Endothelial cell of umbilical vein (primary cell): ENCODE measurements at regions not wholly inside any gene's neighbourhood (a gene's known extent, or its start where the extent isn't known, plus 50 kb on each side); places are given as distances from the start of the nearest gene placed in this dataset.

ENCODE experiments used
- BruUV-seq: library from RNA; stranded (reverse); fragments of 400-500 nt; replicated peaks from 2 replicates; lab custom pipeline; 2021; lab: Mats Ljungman, UMichigan
- CTCF ChIA-PET: fragments of 300-600, 350-600 bp; sonication (Branson Sonifier 250); formaldehyde crosslinking; loops from one replicate; lab custom pipeline; 2021; ENCODE audit warnings: antibody characterized with exemption, inconsistent platforms; lab: Charles Lee
- POLR2A ChIA-PET: fragments of 300-600, 350-600 bp; sonication (Branson Sonifier 250); formaldehyde crosslinking; loops from one replicate; lab custom pipeline; 2021; ENCODE audit warnings: antibody characterized with exemption, inconsistent platforms; lab: Charles Lee
- DNase-seq: peaks from one replicate; pipeline ENCODE4 v3.0.0-alpha.2; 2011; ENCODE audit warnings: low read depth, low spot score
- FAIRE-seq: peaks from 2 replicates; lab custom pipeline; 2011; peaks lifted over from hg19 to GRCh38; lab: Jason Lieb, UNC
- H2AFZ ChIP-seq: 2 replicates; pipeline ENCODE4 v1.6.0; 2012; ENCODE audit warnings: low read depth, low read length, control low read depth, inconsistent platforms
- H3K27ac ChIP-seq: 2 replicates; pipeline ENCODE4 v1.5.1; 2011; ENCODE audit warnings: low read depth, mild to moderate bottlenecking, control low read depth, low read length, moderate library complexity; ENCODE audit not compliant: insufficient read depth
- H3K27me3 ChIP-seq, 2 experiments: 2 replicates each; pipeline versions ENCODE4 v1.6.0 to v1.6.1; 2011; ENCODE audit warnings: low read length in 2 of 2, mixed read lengths in 1 of 2; ENCODE audit not compliant: control insufficient read depth in 2 of 2, insufficient read depth in 2 of 2
- H3K36me3 ChIP-seq, 2 experiments: 2 replicates in 1 of 2; 3 replicates in 1 of 2; pipeline ENCODE4 v1.5.1; 2011; ENCODE audit warnings: low read length in 2 of 2, mild to moderate bottlenecking in 1 of 2, moderate library complexity in 1 of 2; ENCODE audit not compliant: control insufficient read depth in 2 of 2, insufficient read depth in 2 of 2; ENCODE audit errors: extremely low read depth in 1 of 2
- H3K4me1 ChIP-seq: 3 replicates; pipeline ENCODE4 v1.5.1; 2011; ENCODE audit warnings: mild to moderate bottlenecking, low read length; ENCODE audit not compliant: control insufficient read depth, insufficient read depth; ENCODE audit errors: extremely low read depth
- H3K4me2 ChIP-seq: 2 replicates; pipeline ENCODE4 v1.6.1; 2011; ENCODE audit warnings: low read length, control low read depth, mixed read lengths; ENCODE audit not compliant: insufficient read depth
- H3K4me3 ChIP-seq, 3 experiments: fragments of 200-600 bp in 1 of 3; sonication (generic), shearing (Covaris generic) in 1 of 3; replicated peaks in 1 of 3; 2 replicates each; pipeline ENCODE4 v1.5.1; 2011 to 2016; ENCODE audit warnings: control low read depth in 3 of 3, low read length in 3 of 3, mild to moderate bottlenecking in 2 of 3, inconsistent platforms in 1 of 3, low read depth in 1 of 3, moderate library complexity in 1 of 3; ENCODE audit not compliant: insufficient read depth in 1 of 3
- H3K79me2 ChIP-seq: 2 replicates; pipeline ENCODE4 v1.6.0; 2012; ENCODE audit warnings: low read length, inconsistent platforms; ENCODE audit not compliant: control insufficient read depth, insufficient read depth
- H3K9ac ChIP-seq: replicated peaks from 2 replicates; pipeline ENCODE3; 2011; ENCODE audit warnings: low read length, control low read depth; ENCODE audit not compliant: insufficient read depth; ENCODE audit errors: extremely low read depth
- H3K9me1 ChIP-seq: replicated peaks from 3 replicates; pipeline ENCODE4 v1.6.0; 2011; ENCODE audit warnings: mild to moderate bottlenecking, low read length; ENCODE audit not compliant: control insufficient read depth, insufficient read depth; ENCODE audit errors: extremely low read depth
- H3K9me3 ChIP-seq: replicated peaks from 2 replicates; pipeline ENCODE4 v1.5.1; 2012; ENCODE audit warnings: low read length, inconsistent platforms; ENCODE audit not compliant: control insufficient read depth, insufficient read depth
- H4K20me1 ChIP-seq: replicated peaks from 2 replicates; pipeline ENCODE3; 2011; ENCODE audit warnings: mild to moderate bottlenecking, low read length; ENCODE audit not compliant: control insufficient read depth, insufficient read depth; ENCODE audit errors: extremely low read depth
- EZH2 ChIP-seq: IDR thresholded peaks from 2 replicates; pipeline ENCODE4 v1.6.1; 2012; ENCODE audit warnings: borderline replicate concordance, low read depth, mild to moderate bottlenecking, moderate library complexity, low read length, inconsistent platforms; ENCODE audit not compliant: severe bottlenecking
- FOS ChIP-seq: IDR thresholded peaks from 2 replicates; pipeline ENCODE4 v1.6.1; 2011; ENCODE audit warnings: mild to moderate bottlenecking, low read length, moderate library complexity, borderline replicate concordance; ENCODE audit not compliant: insufficient read depth
- GATA2 ChIP-seq: IDR thresholded peaks from 2 replicates; pipeline ENCODE4 v1.7.0; 2011; ENCODE audit warnings: low read depth, mild to moderate bottlenecking, moderate library complexity, mixed read lengths, low read length; ENCODE audit not compliant: insufficient read length, insufficient read depth
- JUN ChIP-seq: IDR thresholded peaks from 2 replicates; pipeline ENCODE4 v1.6.1; 2011; ENCODE audit warnings: borderline replicate concordance, low read depth; ENCODE audit not compliant: insufficient read length, insufficient read depth
- MAX ChIP-seq: IDR thresholded peaks from 2 replicates; pipeline ENCODE4 v1.6.1; 2011; ENCODE audit not compliant: insufficient read depth, insufficient read length
- MYC ChIP-seq: IDR thresholded peaks from one replicate; pipeline ENCODE4 v1.6.1; 2011; ENCODE audit warnings: mild to moderate bottlenecking, low read depth, low read length
- POLR2A ChIP-seq: IDR thresholded peaks from 2 replicates; pipeline ENCODE4 v1.6.1; 2012; ENCODE audit warnings: low read depth, mild to moderate bottlenecking, control low read depth, low read length
- POLR2AphosphoS5 ChIP-seq: IDR thresholded peaks from 2 replicates; pipeline ENCODE4 v1.6.1; 2012; ENCODE audit warnings: low read depth, mild to moderate bottlenecking, control low read depth, low read length, moderate library complexity; ENCODE audit not compliant: insufficient read depth
- dilution Hi-C: fragments of 300-500 bp; cut with MboI; formaldehyde crosslinking; loops from one replicate; pipeline ENCODE4 v1.15.0; 2019; ENCODE audit warnings: low sequenced_read_pairs; ENCODE audit not compliant: extremely low pct_ligation_motif_present
- intact Hi-C: fragments of 100-400 bp; cut with micrococcal nuclease; formaldehyde crosslinking; loops from one replicate; pipeline ENCODE4 v1.10.0; 2022
- TF ChIP-seq, protein P1 (sequence below), 2 donors: IDR thresholded peaks; 1 replicate in 1 of 2; 2 replicates in 1 of 2; pipeline ENCODE4 v1.5.1; 2011; ENCODE audit warnings: low read length in 2 of 2, mild to moderate bottlenecking in 2 of 2, moderate library complexity in 2 of 2, control low read depth in 1 of 2, inconsistent platforms in 1 of 2, low read depth in 1 of 2; ENCODE audit not compliant: insufficient read depth in 1 of 2; ENCODE audit errors: extremely low read depth in 1 of 2

DNA sequence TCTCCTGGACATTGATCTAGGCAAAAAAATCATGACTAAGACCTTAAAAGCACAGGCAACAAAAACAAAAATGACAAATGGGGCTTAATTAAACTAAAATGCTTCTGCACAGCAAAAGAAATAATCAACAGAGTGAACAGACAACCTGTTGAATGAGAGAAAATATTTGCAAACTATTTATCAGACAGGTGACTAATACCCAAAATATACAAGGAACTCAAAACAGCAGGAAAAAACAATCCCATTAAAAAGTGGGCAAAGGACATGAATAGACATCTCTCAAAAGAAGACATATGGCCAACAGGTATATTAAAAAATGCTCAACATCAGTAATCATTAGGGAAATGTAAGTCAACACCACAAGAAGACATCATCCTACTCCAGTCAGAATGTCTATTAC is 166.8 kb downstream of the MTERF1 start:
- DNase-seq = no peak

More for the DNA sequence above, 166.8 kb downstream of the MTERF1 start:
- no peaks in the 10 kb centered on the region for H3K9me1 ChIP-seq
- no peak for FAIRE-seq
- no peak overlapping the region for H3K4me3 ChIP-seq
- ChIA-PET CTCF (no interaction called here), POLR2A (no interaction called here)
- dilution Hi-C loops = no loop called here
- intact Hi-C loops = no loop called here
- no peaks in the 10 kb centered on the region for H3K27me3 ChIP-seq
- no peaks in the 10 kb centered on the region for H4K20me1 ChIP-seq
- H3K9me3 ChIP-seq = no peaks in the 10 kb centered on the region
- H3K79me2 ChIP-seq = no peaks in the 10 kb centered on the region
- H2AFZ ChIP-seq = no peak overlapping the region
- no peaks in the 10 kb centered on the region for H3K4me1 ChIP-seq
- no peak overlapping the region for H3K4me2 ChIP-seq
- H3K9ac ChIP-seq = no peak overlapping the region
- BruUV-seq = no TSS peak
- no peak for TF ChIP-seq FOS
- TF ChIP-seq MAX = no peak
- no peak for TF ChIP-seq POLR2AphosphoS5
- no peak for TF ChIP-seq POLR2A
- TF ChIP-seq, protein P1, sequence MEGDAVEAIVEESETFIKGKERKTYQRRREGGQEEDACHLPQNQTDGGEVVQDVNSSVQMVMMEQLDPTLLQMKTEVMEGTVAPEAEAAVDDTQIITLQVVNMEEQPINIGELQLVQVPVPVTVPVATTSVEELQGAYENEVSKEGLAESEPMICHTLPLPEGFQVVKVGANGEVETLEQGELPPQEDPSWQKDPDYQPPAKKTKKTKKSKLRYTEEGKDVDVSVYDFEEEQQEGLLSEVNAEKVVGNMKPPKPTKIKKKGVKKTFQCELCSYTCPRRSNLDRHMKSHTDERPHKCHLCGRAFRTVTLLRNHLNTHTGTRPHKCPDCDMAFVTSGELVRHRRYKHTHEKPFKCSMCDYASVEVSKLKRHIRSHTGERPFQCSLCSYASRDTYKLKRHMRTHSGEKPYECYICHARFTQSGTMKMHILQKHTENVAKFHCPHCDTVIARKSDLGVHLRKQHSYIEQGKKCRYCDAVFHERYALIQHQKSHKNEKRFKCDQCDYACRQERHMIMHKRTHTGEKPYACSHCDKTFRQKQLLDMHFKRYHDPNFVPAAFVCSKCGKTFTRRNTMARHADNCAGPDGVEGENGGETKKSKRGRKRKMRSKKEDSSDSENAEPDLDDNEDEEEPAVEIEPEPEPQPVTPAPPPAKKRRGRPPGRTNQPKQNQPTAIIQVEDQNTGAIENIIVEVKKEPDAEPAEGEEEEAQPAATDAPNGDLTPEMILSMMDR (IDR thresholded peaks at IDR 0.05; ENCODE audit: extremely low read depth in 1 of 2, insufficient read depth in 1 of 2, low read depth in 1 of 2, low read length in 2 of 2) = no peak
- TF ChIP-seq JUN = no peak
- TF ChIP-seq GATA2 = no peak
- TF ChIP-seq MYC = no peak
- TF ChIP-seq EZH2 = no peak
- H3K27ac ChIP-seq = no peak overlapping the region
- H3K36me3 ChIP-seq = no peaks in the 10 kb centered on the region
